GM10266 (cell line): ENCODE measurements at regions not wholly inside any gene's neighbourhood (a gene's known extent, or its start where the extent isn't known, plus 50 kb on each side); places are given as distances from the start of the nearest gene placed in this dataset.
A peak's percentile ranks its signal among the peaks of the same experiment; 100 is the strongest.

Experiments used
- DNase-seq: peaks from one replicate; pipeline ENCODE4 v3.0.0; 2012; ENCODE audit errors: extremely low spot score
- CTCF ChIP-seq: IDR thresholded peaks from 2 replicates; pipeline ENCODE4 v1.5.1; 2012; ENCODE audit warnings: mild to moderate bottlenecking, low read depth; ENCODE audit not compliant: control insufficient read depth, insufficient read depth; ENCODE audit errors: missing control alignments

DNA sequence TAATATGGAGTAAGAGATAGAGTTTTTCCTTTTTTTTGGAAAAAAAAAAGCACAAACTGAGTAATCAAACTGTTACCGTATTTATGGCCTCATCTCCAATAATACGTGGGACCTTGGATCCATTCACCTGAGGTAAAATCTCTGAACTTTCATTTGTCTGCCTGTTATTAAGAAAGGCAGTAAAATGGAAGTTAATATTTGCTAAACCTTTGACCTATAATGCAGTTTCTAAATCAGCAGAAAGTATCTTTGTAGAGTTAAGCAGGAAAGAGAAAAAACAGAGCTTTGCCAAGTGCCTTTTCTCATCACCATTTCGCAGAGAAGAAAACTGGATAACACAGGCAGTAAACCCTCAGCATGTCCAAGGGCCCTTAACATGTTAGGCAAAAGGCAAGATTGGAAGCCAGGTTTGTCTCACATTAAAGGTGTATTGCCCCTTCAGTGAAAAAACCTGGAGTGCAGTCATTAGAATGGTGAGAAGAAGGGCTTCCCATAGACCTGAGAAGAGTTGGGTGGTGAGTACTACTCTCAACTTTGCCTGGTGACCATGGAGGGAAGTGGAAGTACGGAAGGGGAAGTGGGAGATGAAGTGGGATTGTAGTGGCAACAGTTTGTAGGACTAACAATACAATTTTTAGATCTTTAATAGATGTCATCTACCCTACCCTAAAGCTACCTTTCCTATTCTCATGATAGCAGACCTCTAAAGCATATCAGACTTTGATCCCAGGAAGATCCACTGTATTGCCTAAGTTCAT lies 65.4 kb upstream of the GRAMD2B start:
- TF ChIP-seq CTCF = no peak
- no peak for DNase-seq

DNA sequence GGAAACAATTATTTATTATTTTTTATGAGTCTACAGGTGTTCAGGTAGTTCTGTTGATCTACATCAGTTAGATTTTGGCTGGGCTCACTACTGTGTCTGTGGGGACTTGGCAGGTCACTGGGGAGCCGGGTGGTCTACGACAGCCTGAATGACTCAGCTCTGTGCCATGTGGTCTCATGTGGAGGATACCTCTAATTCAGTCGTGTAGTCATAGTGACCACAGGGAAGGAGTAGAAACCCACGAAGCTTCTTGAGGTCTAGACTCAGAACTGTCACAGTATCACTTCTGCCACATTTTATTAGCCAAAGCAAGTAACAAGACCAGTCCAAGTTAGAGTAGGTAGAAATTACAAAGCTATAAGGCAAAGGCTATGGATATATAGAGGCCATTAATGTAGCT lies 64.7 kb upstream of the GRAMD2B start:
- DNase-seq = peak; percentile 26
- TF ChIP-seq CTCF = no peak

DNA sequence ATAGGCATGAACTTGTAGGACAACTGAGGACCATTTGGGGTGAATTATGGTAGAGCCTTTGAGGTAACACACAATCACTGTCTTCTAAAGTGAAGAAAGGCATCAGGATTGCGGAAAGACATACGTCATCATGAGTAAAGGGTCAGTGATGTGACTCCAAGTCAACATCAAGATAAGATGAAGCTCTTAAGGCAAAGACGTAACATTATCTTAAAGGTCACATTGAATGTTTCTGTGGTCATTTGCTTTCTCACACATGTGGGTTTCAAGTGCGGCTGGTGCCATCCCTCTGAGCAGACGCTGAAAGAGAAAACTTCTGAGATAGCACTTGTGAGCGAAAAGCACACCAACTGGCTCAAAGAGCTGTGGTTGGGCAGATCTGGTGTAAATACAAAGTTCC lies 63.3 kb upstream of the GRAMD2B start:
- TF ChIP-seq CTCF = no peak
- no peak for DNase-seq

GRCh38 chr5:126360467-126360866 lies 62.7 kb upstream of the GRAMD2B start:
- TF ChIP-seq CTCF = no peak
- DNase-seq = no peak

DNA sequence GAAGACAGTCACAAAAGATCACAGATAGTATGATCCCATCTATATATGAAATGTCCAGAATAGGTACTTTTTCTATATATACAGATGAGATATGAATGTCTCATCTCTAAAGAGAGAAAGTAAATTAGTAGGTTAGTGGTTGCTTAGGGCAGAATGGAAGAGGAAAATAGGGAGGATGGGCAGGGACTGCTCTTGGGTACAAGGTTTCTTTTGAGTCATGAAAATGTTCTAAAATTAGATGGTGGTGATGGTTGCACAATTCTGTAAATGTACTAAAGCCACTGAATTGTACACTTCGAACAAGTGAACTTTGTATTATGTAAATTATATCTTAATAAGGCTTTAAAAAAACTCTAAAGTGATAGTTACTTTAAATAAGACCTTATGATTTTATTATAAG lies 59.6 kb upstream of the GRAMD2B start:
- no peak for TF ChIP-seq CTCF
- DNase-seq = no peak

DNA sequence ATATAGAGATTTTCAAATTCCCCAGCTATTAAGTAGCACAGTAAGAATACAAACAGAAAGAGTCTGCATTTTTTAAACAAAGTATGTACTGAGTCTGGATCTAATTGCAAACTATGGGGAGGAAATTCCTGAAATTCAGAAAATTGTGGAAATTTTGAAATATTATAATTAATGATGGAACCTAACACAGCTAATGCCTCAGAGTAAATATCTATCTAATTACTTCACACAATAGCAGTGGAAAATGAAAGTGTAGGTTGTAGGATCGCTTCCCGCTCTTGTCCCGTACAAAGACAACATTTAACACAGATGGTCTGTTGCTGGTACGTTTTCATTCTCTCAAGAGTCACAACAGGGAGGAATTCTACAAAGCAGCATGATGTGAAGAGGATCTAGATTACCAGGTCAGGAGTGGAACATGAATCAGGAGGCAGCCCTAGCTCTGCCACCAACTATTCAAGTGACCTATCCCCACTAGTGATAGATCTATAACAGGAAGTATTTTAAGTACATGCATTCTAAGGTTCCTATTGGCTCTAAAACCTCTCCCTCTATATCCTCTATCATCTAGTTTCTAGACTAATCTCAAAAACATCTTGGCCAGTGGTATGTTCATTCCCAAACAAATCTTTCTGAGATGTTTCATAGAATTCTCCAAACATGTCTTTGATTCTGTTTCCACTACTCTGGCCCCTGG lies 58.9 kb upstream of the GRAMD2B start:
- no peak for TF ChIP-seq CTCF
- no peak for DNase-seq
